ENCODE measurements at regions not wholly inside any gene's neighbourhood (a gene's known extent, or its start where the extent isn't known, plus 50 kb on each side); places are given as distances from the start of the nearest gene placed in this dataset.

DNA sequence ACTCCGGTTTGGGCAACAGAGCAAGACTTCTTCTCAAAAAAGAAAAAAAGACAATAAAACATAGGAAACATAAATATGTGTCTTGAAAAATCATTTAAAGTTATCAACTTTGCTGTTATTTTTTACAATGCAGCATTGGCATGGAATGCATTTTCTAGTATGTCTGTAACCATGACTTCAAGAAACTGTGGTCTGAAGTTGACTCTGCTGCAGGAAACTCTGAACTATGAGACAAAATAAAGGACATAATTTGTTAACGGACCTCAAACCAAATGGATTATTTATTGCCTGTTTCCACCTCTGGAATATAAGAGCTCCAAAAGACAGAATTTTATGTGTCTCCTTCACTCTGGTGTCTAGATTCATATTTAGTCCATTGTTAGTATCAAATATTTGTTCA is 79.1 kb downstream of the TRIB2 start:
- no peak for DNase-seq (ENCODE audit: low read depth, low spot score)

GRCh38 chr2:12796657-12797056 is 79.9 kb downstream of the TRIB2 start:
- no peak for DNase-seq (ENCODE audit: low read depth, low spot score)

DNA sequence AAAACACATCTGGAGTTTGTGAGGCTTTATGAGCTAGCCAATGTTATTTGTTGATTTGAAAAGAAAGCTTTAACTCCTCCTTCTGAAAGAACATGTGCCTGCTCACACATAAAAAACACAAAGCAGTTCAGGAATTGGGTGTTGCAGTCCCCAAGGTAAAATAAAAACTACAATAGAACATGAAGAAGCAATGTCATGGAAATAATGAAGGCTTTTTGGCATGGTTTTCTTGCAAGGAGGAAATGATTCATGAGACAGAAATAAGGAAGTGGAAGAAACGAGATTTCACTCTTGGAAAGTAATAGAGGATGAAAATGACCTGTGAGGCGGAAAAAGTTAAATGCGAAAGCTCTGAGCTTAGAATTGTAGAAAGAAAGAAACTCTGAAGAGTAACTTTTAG is 81.1 kb downstream of the TRIB2 start:
- DNase-seq (ENCODE audit: low read depth, low spot score), result no peak

- no peak for DNase-seq (ENCODE audit: low read depth, low spot score)
These were observed 86.9 kb downstream of the TRIB2 start for GRCh38 chr2:12803607-12804006.

- DNase-seq (ENCODE audit: low read depth, low spot score), result no peak
These were observed 87.5 kb downstream of the TRIB2 start for GRCh38 chr2:12804091-12804856.

- no peak for DNase-seq (ENCODE audit: low read depth, low spot score)
These were observed 88.3 kb downstream of the TRIB2 start for GRCh38 chr2:12805033-12805432.

DNA sequence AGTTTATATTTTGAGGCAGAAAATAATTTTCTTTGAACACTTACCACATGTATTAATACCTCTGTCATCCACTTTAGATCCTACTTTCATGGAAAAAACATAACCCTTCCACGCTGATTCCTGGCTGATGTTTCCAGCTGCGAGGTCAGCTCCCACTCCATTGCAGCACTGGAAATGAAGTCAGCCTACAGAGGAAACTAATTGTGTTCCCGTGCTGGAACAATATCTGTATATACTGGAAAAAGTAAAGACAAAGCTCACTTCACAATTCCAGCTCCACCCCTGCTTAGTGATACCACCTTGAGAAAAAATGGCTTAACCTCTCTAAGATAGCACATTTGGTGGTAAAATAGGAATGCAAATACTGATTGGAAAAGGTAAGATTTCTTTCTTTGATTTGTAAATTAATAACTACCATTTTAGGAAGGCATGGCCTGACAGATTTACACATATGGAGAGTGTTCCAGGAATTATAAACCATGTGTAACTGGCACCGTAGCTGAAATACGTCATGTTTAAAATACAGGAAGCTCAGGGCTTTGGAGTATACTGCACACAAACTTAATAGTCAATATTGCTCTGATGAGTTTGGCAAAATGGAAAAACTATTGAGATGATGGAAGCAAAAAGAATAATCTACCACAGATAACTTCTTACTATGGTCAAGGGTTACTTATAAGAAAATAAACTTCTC is 90.0 kb downstream of the TRIB2 start:
- no peak for DNase-seq (ENCODE audit: low read depth, low spot score)

GRCh38 chr2:12807907-12808810 is 91.4 kb downstream of the TRIB2 start:
- no peak for DNase-seq (ENCODE audit: low read depth, low spot score)

GRCh38 chr2:12809526-12809925 is 92.8 kb downstream of the TRIB2 start:
- DNase-seq (ENCODE audit: low read depth, low spot score), result no peak

- DNase-seq (ENCODE audit: low read depth, low spot score), result no peak
These were observed 95.2 kb downstream of the TRIB2 start for GRCh38 chr2:12811916-12812315.

- no peak for DNase-seq (ENCODE audit: low read depth, low spot score)
These were observed 96.4 kb downstream of the TRIB2 start for GRCh38 chr2:12813166-12813565.

DNA sequence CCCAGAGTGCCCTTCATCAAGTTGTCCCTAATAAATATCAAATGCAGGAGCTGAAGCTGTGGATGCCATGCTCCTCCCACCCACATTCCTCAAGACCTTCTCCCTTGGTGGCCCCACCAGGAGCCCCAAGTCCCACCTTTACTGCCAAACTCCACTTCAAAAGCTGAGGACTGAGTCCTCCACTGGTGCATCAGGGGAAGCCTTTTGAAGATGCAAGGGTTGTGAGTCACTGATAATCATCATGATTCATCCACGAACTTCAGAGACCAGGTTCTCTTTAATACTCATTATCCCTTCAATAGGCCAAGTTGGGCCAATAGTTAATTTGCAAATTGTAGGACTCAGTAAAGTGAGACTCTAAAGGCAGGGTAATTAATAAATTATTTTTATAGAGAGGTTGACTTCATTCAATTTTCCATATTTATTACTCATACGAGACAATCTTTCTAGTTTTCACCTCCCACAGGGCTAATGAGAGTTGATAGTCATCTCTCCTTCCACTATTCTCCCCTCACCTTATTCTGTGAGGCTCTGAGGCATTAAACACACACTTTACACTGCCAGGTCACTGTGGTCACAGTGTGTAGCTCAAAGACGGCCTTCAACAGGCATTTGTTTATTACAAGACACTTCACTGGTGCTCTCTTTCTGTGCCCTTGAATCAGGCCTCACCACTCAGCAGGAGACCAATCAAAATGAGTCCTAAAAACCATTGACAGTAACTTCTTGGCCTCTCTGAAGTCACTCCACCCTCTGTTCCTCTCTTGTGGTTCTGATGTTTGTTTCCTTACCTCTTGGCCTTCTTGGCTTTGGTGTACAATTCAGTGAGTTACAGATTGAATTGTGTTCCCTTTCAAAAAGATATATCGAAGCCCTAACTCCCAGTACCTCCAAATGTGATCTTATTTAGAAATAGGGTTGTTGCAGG is 99.9 kb downstream of the TRIB2 start:
- no peak for DNase-seq (ENCODE audit: low read depth, low spot score)

GRCh38 chr2:12817870-12818269 is 101.1 kb downstream of the TRIB2 start:
- DNase-seq (ENCODE audit: low read depth, low spot score), result no peak

DNA sequence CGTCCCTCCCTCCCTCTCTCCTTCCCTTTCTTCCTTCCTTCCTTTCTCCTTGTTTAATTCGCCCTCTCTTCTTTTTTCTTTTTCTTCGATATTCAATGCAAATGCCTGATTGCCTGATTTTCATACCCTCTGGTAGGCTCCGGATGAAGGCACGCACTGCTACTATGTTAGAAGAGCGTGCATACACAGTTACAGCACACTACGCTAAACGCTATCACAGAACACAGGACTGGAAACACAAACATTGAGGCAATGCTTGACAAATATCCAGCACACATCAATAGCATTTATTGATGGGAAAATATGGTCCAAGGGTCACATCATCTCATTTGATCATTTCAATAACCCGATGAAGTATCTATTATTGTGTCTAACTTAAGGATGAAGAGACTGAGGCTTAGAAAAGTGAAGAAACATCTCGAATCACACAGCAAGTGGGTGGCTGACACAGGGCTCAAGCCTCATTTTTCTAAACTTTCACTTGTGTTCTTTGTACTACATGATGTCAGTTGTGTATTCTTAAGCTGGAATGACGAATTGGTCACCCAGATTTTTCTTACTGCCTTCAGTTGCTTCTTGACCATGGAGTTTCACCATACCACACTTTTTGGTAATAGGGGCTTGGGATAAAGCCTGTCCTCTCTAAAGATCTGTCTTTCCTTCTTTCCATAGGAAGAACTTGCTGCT is 101.8 kb downstream of the TRIB2 start:
- DNase-seq (ENCODE audit: low read depth, low spot score), result no peak

GRCh38 chr2:12819103-12819475 is 102.4 kb downstream of the TRIB2 start:
- peak; percentile 47 for DNase-seq (ENCODE audit: low read depth, low spot score)

DNA sequence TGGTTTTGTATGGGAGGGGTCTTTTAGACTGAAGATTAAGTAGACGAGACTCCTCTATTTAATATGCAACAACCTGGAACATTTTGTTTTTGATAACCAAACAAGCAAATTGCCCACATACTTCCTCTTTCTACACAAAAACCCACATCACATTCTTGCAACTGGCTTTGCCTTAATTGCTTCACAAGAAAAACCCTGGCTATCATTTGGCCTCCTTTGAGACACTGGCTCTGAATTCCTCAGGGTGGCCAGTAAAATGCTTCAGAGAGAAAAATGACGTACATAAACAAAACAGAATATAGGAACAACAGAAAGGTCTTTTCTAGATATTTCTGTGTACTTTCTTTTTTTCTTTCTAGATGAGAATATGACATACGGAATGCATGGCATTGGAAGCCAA is 103.0 kb downstream of the TRIB2 start:
- DNase-seq (ENCODE audit: low read depth, low spot score), result no peak

GRCh38 chr2:12821656-12822055 is 104.9 kb downstream of the TRIB2 start:
- DNase-seq (ENCODE audit: low read depth, low spot score), result no peak

- DNase-seq (ENCODE audit: low read depth, low spot score), result no peak
These were observed 107.6 kb downstream of the TRIB2 start for GRCh38 chr2:12824351-12824777.

GRCh38 chr2:12824778-12825379 is 108.1 kb downstream of the TRIB2 start:
- DNase-seq (ENCODE audit: low read depth, low spot score), result no peak

DNA sequence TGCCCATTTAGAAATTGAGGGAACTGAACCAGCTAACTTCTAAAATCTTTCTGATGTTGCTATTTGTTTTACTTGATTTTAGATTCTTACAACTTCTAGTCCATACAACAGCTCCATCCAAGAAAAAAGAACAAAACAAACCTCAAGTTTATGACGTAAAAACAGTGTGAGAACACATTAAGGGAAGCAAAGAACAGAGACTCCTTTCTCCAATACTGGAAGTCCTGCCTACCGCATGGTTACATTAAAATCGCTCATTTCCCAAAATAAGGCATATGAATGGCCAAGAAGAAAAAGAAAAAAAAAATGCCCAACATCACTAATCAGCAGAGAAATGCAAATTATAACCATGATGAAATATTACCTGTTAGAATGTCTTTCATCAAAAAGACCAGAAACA is 110.0 kb downstream of the TRIB2 start:
- DNase-seq (ENCODE audit: low read depth, low spot score), result no peak

Measured in brain pericyte (primary cell).